K562 (cell line): ENCODE measurements at regions not wholly inside any gene's neighbourhood (a gene's known extent, or its start where the extent isn't known, plus 50 kb on each side); places are given as distances from the start of the nearest gene placed in this dataset.

Experiments used
- ATAC-seq: fragments of 200-7000 bp; cut with Tn5 transposase; 3 replicates; pipeline ENCODE4 v1.9.1; 2020; ENCODE audit warnings: moderate library complexity
- BruUV-seq: library from RNA; stranded (reverse); fragments of 400-500 nt; replicated peaks from 2 replicates; lab custom pipeline; 2021; lab: Mats Ljungman, UMichigan
- CTCF ChIA-PET: fragments of 300-600 bp; formaldehyde crosslinking; extraction: SDS; loops from one replicate; lab custom pipeline; 2021; ENCODE audit warnings: low intra/inter-chr PET ratio; lab: Yijun Ruan, JAX
- POLR2A ChIA-PET: fragments of 300-600, 350-650 bp; sonication (Branson Sonifier 250); formaldehyde crosslinking; extraction: SDS; loops from one replicate; lab custom pipeline; 2021; ENCODE audit warnings: antibody characterized with exemption, inconsistent platforms; lab: Yijun Ruan, JAX
- DNase-seq, 4 experiments: peaks; one replicate each; pipeline versions ENCODE4 v3.0.0 to v3.0.0-alpha.2; 2011 to 2018; ENCODE audit warnings: low spot score in 3 of 4, mixed read lengths in 3 of 4; ENCODE audit errors: extremely low read depth in 1 of 4
- FAIRE-seq: peaks from 2 replicates; lab custom pipeline; 2011; peaks lifted over from hg19 to GRCh38; lab: Jason Lieb, UNC
- H2AFZ ChIP-seq: 2 replicates; pipeline ENCODE4 v1.6.0; 2011; ENCODE audit warnings: low read depth, low read length, control low read depth, inconsistent platforms
- H3K27ac ChIP-seq: fragments of 200-600 bp; 3 replicates; pipeline ENCODE4 v1.8.0; 2011; ENCODE audit warnings: low read depth, mild to moderate bottlenecking, control low read depth, inconsistent platforms, low read length, moderate library complexity, mixed read lengths; ENCODE audit errors: extremely low read depth
- H3K27me3 ChIP-seq, 2 experiments: fragments of 300-600 bp in 1 of 2; 2 replicates in 1 of 2; 3 replicates in 1 of 2; pipeline versions ENCODE4 v1.6.0 to v1.8.0; 2011; ENCODE audit warnings: inconsistent platforms in 2 of 2, low read length in 2 of 2, mild to moderate bottlenecking in 1 of 2, mixed read lengths in 1 of 2, moderate library complexity in 1 of 2; ENCODE audit not compliant: control insufficient read depth in 2 of 2, insufficient read depth in 2 of 2
- H3K36me3 ChIP-seq: fragments of 300-600 bp; 3 replicates; pipeline ENCODE4 v1.8.0; 2011; ENCODE audit warnings: mild to moderate bottlenecking, low read length, inconsistent platforms; ENCODE audit not compliant: control insufficient read depth, insufficient read depth
- H3K4me1 ChIP-seq, 2 experiments: fragments of 200-600 bp in 1 of 2; replicated peaks in 1 of 2; 2 replicates in 1 of 2; 3 replicates in 1 of 2; pipeline versions ENCODE4 v1.5.1 to v1.8.0; 2011; ENCODE audit warnings: inconsistent platforms in 2 of 2, low read length in 2 of 2, mild to moderate bottlenecking in 1 of 2, mixed read lengths in 1 of 2, moderate library complexity in 1 of 2; ENCODE audit not compliant: control insufficient read depth in 2 of 2, insufficient read depth in 2 of 2
- H3K4me2 ChIP-seq: 2 replicates; pipeline ENCODE4 v1.6.1; 2011; ENCODE audit warnings: low read length, control low read depth, inconsistent platforms, mixed read lengths; ENCODE audit not compliant: insufficient read depth
- H3K4me3 ChIP-seq: fragments of 200-600 bp; sonication (generic), shearing (Covaris generic); 2 replicates; pipeline ENCODE4 v1.5.1; 2016; ENCODE audit warnings: control low read depth, inconsistent platforms
- H3K79me2 ChIP-seq: fragments of 200-600 bp; 3 replicates; pipeline ENCODE4 v1.8.0; 2011; ENCODE audit warnings: low read length, inconsistent platforms; ENCODE audit not compliant: control insufficient read depth, insufficient read depth
- H3K9ac ChIP-seq, 2 experiments: 2 replicates each; pipeline versions ENCODE4 v1.6.0 to v1.6.1; 2011; ENCODE audit warnings: low read depth in 2 of 2, low read length in 2 of 2, control low read depth in 1 of 2, inconsistent platforms in 1 of 2, mild to moderate bottlenecking in 1 of 2, mixed read lengths in 1 of 2; ENCODE audit not compliant: insufficient read depth in 1 of 2
- H3K9me1 ChIP-seq: one replicate; pipeline ENCODE4 v1.6.0; 2011; ENCODE audit warnings: inconsistent platforms, mild to moderate bottlenecking, low read length, moderate library complexity; ENCODE audit not compliant: control insufficient read depth, insufficient read depth
- H3K9me3 ChIP-seq: replicated peaks from 2 replicates; pipeline ENCODE4 v1.5.1; 2011; ENCODE audit warnings: low read depth, low read length, inconsistent platforms; ENCODE audit not compliant: control insufficient read depth, insufficient read depth
- H4K20me1 ChIP-seq: replicated peaks from 2 replicates; pipeline ENCODE4 v1.6.1; 2011; ENCODE audit warnings: low read length, inconsistent platforms, mixed read lengths; ENCODE audit not compliant: control insufficient read depth, insufficient read depth
- CBFB ChIP-seq: sonication (generic); formaldehyde crosslinking; IDR thresholded peaks from 2 replicates; pipeline ENCODE4 v1.4.0; 2020; ENCODE audit warnings: mild to moderate bottlenecking, missing genetic modification reagents
- CREBBP ChIP-seq: IDR thresholded peaks from one replicate; pipeline ENCODE4 v1.6.1; 2012; ENCODE audit warnings: low read depth, mild to moderate bottlenecking, control low read depth, inconsistent platforms, low read length
- CTBP1 ChIP-seq: fragments of 450-650 bp; IDR thresholded peaks from 2 replicates; pipeline ENCODE4 v1.6.1; 2016; ENCODE audit warnings: borderline replicate concordance
- EWSR1 ChIP-seq: fragments of 450-650 bp; IDR thresholded peaks from 2 replicates; pipeline ENCODE4 v1.6.1; 2018; ENCODE audit warnings: borderline replicate concordance, mild to moderate bottlenecking, low read depth, moderate library complexity; ENCODE audit not compliant: partially characterized antibody
- FOXA3 ChIP-seq, 2 experiments: fragments of 450-650 bp in 1 of 2; sonication (generic) in 1 of 2; formaldehyde crosslinking; IDR thresholded peaks in 1 of 2; conservative IDR thresholded peaks in 1 of 2; 2 replicates each; pipeline versions ENCODE4 v1.4.0 to v1.8.0; 2020 to 2022; ENCODE audit warnings: mild to moderate bottlenecking in 2 of 2, missing genetic modification reagents in 1 of 2
- HNRNPH1 ChIP-seq: fragments of 200-400 bp; formaldehyde crosslinking; optimal IDR thresholded peaks from 2 replicates; pipeline ENCODE3; 2017; ENCODE audit warnings: low read depth, mild to moderate bottlenecking, low read length, moderate library complexity
- KDM5B ChIP-seq: fragments of 200-600 bp; sonication (generic); IDR thresholded peaks from 2 replicates; pipeline ENCODE4 v1.6.1; 2012; ENCODE audit warnings: low read depth, mild to moderate bottlenecking, moderate library complexity, low read length, control low read depth, inconsistent platforms; ENCODE audit not compliant: insufficient replicate concordance
- LCOR ChIP-seq: sonication (generic); formaldehyde crosslinking; IDR thresholded peaks from 2 replicates; pipeline ENCODE4 v1.8.0; 2022; ENCODE audit warnings: mild to moderate bottlenecking, missing genetic modification reagents
- MAFK ChIP-seq: IDR thresholded peaks from 2 replicates; pipeline ENCODE4 v1.6.1; 2011; ENCODE audit warnings: low read length, improper control_type of control experiment
- MCM5 ChIP-seq: fragments of 450-650 bp; IDR thresholded peaks from 2 replicates; pipeline ENCODE4 v1.6.1; 2016; ENCODE audit warnings: low read depth
- NFYB ChIP-seq: IDR thresholded peaks from 2 replicates; pipeline ENCODE4 v1.6.1; 2011; ENCODE audit warnings: mild to moderate bottlenecking, moderate library complexity; ENCODE audit not compliant: insufficient read length; ENCODE audit errors: extremely low read depth
- PCBP1 ChIP-seq: fragments of 200-400 bp; formaldehyde crosslinking; IDR thresholded peaks from 2 replicates; pipeline ENCODE4 v1.6.1; 2018; ENCODE audit warnings: mild to moderate bottlenecking, low read depth, low read length; ENCODE audit not compliant: poor library complexity, severe bottlenecking
- POLR2A ChIP-seq: fragments of 450-650 bp; conservative IDR thresholded peaks from 2 replicates; pipeline ENCODE4 v1.6.1; 2016
- PREB ChIP-seq: sonication (generic); formaldehyde crosslinking; IDR thresholded peaks from 2 replicates; pipeline ENCODE4 v1.8.1; 2023; ENCODE audit warnings: mild to moderate bottlenecking, missing genetic modification reagents
- PTTG1 ChIP-seq: fragments of 450-650 bp; IDR thresholded peaks from 2 replicates; pipeline ENCODE4 v1.6.1; 2016; ENCODE audit warnings: low read depth, mild to moderate bottlenecking, missing genetic modification characterization, missing compliant biosample characterization
- SREBF2 ChIP-seq: sonication (generic); formaldehyde crosslinking; IDR thresholded peaks from 2 replicates; pipeline ENCODE4 v1.4.0; 2020; ENCODE audit warnings: mild to moderate bottlenecking, missing genetic modification reagents
- ZNF408 ChIP-seq: fragments of 250-450 bp; sonication (Bioruptor Pico); IDR thresholded peaks from 2 replicates; pipeline ENCODE4 v1.4.0; 2020; ENCODE audit warnings: low read depth, mild to moderate bottlenecking, moderate library complexity
- ZNF507 ChIP-seq: conservative IDR thresholded peaks from 2 replicates; pipeline ENCODE4 v1.6.1; 2017; ENCODE audit warnings: missing genetic modification characterization, missing compliant biosample characterization
- WGBS: fragments of 100-300 bp; shearing (Covaris generic); methylation state at CpG from one replicate; pipeline ENCODE4 v1.1.6; 2016; ENCODE audit warnings: low coverage, mixed read lengths; ENCODE audit not compliant: insufficient coverage; ENCODE audit errors: missing lambda C conversion rate; 5-methylcytosine and 5-hydroxymethylcytosine counted together
- in situ Hi-C: fragments of 300-500 bp; cut with MboI; formaldehyde crosslinking; loops from 4 replicates; pipeline ENCODE4 v1.15.0; 2018; ENCODE audit warnings: inconsistent platforms, mixed read lengths
- intact Hi-C: fragments of 100-400 bp; cut with micrococcal nuclease; formaldehyde crosslinking; loops from 2 replicates; pipeline ENCODE4 v1.14.2; 2022

GRCh38 chr7:113368256-113368655 lies 249.9 kb upstream of the SMIM30 start:
- no peak for TF ChIP-seq CTBP1
- no peak for TF ChIP-seq HNRNPH1
- no peak for TF ChIP-seq KDM5B
- TF ChIP-seq NFYB = no peak
- TF ChIP-seq ZNF507 (tag) = no peak
- no peak for TF ChIP-seq PTTG1 (tag)
- no peak for TF ChIP-seq CREBBP
- no peak for TF ChIP-seq MCM5
- TF ChIP-seq MAFK = no peak
- TF ChIP-seq FOXA3 (CRISPR knock-in tag; conservative IDR thresholded peaks at IDR 0.05 in 1 of 2, IDR thresholded peaks at IDR 0.05 in 1 of 2) = no peak
- no peak for TF ChIP-seq CBFB (CRISPR knock-in tag)
- TF ChIP-seq PREB = no peak
- TF ChIP-seq PCBP1 = no peak
- TF ChIP-seq SREBF2 = no peak
- TF ChIP-seq ZNF408 (CRISPR knock-in tag) = no peak
- no peak for TF ChIP-seq LCOR (CRISPR knock-in tag)
- TF ChIP-seq EWSR1 = no peak
- no peak for TF ChIP-seq POLR2A
- Histone ChIP-seq H3K9me3 (no peaks in the 10 kb centered on the region), H3K79me2 (no peaks in the 10 kb centered on the region), H3K4me3 (no peak overlapping the region), H2AFZ (no peak overlapping the region), H3K9ac (no peak overlapping the region), H3K27ac (no peak overlapping the region), H4K20me1 (no peaks in the 10 kb centered on the region), H3K27me3 (no peaks in the 10 kb centered on the region), H3K4me2 (no peak overlapping the region), H3K4me1 (no peaks in the 10 kb centered on the region), H3K36me3 (no peaks in the 10 kb centered on the region), H3K9me1 (no peaks in the 10 kb centered on the region)
- in situ Hi-C loops = no loop called here
- WGBS = 3% methylated on average over 1 of the region's 1 CpG
- ChIA-PET POLR2A (no interaction called here), CTCF (no interaction called here)
- intact Hi-C loops = no loop called here
- no peak for FAIRE-seq
- BruUV-seq = no TSS peak
- DNase-seq = no peak
- no peak for ATAC-seq
